ENCODE measurements at regions not wholly inside any gene's neighbourhood (a gene's known extent, or its start where the extent isn't known, plus 50 kb on each side); places are given as distances from the start of the nearest gene placed in this dataset.

DNA sequence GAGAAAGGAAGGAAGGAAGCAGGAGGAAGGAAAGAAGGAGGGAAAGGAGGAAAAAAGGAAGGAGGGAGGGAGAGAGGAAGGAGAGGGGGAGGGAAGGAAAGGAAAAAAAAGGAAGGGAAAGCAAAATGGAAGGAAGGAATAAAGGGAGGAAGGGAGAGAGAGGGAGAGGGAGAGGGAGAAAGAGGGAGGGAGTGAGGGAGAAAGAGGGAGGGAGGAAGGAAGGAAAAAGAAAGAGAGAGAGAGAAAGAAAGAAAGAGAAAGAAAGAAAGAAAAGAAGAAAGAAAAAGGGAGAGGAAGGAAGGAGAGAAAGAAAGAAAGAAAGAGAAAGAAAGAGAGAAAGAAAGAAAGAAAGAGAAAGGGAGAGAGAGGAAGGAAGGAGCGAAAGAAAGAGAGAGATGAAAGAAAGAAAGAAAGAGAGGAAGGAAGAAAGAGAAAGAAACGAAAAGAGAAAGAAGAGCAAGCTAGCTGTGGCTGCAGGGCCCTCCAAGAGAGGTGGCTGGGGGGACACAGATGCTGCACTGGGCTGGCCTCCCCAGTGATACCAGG lies 472.4 kb upstream of the MGMT start:
- no peak for DNase-seq

DNA sequence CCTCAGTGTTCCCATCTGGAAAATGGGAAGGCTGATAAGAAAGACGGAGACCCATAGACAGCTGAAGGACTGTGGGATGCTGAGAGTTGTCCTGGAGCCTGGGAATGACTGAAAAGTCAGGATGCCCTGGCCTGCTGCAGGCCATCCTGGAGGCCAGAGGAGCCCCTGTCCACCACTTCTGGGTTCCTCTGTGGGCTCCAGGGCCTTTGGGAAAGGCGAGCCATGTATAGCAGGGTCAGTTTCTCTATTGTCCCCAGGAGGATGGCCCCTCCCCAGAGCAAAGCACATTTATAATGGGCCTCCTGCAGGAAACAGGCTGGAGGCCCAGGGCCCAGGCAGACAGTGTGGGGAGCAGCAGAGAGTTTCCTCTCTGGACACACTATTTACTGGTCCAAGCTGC lies 471.4 kb upstream of the MGMT start:
- DNase-seq = no peak

DNA sequence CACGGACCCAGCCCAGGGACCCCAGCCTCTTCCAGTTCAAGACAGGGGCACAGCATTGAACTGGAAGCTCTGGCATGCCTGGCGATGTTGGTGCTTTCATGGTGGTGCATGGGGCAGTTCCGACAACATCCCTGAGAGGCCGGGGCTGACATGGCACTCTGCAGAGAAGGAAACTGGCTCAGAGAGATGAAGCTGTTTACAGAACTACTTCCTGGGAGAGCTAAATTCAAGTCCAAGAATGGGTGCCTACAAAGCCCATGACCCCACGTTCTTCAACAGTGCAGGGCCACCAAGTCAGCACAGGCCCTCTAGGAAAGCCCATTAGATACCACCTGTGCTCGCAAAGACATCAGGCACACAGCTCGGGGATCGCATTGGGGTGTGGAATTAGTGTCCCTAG lies 470.9 kb upstream of the MGMT start:
- no peak for DNase-seq

DNA sequence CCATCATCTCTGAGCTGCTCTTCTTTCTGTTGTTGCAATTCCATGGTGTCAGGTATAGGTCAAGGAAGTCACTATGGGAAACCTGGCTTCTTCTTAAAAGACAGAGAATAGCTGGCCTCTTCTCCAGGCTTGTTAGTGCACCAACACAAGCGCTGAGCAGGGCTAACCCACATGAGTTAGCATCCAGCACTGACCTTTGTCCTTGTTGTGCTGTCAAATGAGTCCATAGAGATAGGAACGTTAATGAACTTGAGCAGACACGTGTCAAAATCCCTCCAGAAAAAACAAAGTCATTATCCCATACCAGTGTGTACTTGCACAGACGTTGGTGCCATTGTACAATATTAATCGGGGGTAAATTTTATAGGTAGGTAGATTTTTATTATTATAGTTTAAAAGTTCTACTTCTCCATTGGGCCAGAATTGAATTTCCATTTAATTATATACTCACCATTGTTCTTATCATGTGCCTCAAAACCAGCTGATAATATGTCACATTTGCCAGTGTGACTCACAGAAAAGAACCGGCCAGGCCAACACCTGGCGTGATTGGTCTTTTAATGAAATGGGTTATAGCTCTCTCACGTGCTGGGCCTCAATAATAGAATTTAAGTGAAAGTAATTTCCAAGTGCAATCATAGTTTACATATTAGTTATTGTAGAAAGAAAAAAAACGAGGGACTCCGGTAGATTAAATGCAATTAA lies 468.8 kb upstream of the MGMT start:
- no peak for DNase-seq

DNA sequence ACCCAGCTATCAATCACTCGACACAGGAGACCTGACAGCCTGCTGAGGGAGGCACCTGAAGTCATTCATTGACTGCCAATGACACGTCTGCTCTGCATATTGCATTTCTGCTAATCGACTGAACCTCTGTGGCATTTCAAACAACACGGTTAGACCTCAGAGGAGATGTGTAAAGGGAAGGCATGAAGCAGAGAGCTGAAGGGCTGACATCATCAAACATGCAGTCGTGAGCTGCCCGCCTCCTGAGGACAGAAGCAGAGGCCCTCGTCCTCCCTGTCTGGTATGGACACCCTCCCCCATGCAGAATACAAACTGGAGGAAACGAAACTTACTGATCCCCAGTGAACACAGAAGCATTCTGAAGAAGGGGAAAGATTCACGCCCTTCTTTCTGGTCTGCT lies 462.6 kb upstream of the MGMT start:
- DNase-seq = no peak

DNA sequence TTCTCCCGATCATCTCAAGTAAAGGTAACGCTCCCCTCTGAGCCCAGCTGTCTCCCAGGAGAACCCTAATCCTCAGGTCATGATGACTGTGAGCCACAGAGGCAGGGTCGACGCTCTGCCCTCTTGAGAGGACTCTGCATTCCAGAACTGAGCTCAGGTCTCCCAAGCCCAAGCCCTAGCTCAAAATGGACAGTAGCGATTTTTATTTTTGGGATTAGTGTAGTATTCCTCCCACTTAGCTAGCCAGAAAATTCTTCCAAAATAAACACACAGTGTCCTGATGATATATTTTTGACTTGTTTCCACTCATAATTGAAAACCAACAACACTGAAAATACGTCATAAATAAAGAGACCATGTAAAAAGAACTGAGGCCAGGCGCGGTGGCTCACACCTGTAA lies 462.0 kb upstream of the MGMT start:
- no peak for DNase-seq

DNA sequence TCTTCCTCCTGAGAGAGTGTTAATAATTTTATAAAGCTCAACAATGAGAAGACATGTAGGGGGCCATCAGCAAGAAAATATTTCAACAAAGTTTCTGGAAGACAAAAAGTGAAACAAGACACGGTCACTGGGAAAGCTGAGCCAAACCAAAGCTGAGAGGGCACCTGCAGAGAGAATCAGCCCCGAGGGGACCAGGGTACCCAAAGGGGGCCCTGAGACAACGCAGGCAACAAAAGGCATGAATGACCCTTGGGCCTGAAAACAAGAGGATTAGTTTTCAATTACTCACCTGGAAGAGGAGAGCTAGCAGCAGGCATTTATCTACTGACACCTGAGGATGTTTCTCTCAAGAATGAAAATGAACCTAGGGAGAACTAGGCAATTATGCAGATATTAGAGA lies 461.2 kb upstream of the MGMT start:
- DNase-seq = no peak

DNA sequence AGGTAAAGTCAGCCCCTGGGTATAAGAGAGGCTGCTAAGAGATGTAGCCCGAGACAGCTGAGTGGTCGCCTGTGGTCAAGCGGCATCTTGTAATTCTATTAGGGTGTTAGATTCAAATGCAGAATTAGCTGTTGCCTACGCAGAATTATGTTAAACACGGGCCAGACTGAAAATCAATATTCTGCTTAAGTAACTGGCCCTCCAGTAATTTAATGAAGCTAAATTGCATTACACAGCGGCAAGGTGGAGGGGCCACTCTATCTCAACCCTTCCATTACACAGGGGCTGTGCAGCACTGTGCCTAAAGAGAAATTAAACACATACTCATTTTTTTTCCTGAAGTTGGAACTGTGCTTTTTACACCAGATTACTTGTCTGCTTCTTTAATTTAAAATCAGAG lies 448.5 kb upstream of the MGMT start:
- DNase-seq = no peak

DNA sequence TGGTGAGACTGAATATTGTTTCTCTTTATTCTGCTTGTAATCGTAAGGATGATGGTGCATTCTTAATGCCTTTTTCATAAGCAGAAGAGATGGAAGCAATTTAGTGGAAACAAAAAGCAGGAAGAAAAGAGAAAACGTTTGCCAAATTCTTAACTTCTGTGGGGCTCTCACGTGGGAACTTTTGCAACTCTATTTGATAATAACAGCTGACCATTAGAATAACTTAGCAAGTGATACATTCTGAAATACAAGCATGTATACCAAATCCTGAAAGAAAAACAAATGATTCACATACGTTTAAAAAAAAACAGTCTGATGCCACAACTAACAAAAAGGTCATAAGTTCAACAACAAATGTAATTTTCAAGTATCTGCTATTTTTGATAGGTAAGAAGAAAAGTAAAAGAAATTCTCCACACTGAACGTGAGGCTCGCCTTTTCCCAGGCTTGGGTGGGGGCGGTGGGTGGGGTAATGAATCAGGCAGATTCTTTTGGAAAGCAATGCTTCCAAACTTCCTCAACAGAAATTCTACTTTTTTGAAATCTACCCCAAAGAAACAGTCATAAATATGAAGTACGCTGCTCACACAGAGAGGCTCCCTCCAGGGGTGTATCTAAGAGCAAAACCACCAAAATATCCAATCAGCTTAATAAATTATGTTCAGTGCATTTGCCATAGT lies 446.2 kb upstream of the MGMT start:
- no peak for DNase-seq

DNA sequence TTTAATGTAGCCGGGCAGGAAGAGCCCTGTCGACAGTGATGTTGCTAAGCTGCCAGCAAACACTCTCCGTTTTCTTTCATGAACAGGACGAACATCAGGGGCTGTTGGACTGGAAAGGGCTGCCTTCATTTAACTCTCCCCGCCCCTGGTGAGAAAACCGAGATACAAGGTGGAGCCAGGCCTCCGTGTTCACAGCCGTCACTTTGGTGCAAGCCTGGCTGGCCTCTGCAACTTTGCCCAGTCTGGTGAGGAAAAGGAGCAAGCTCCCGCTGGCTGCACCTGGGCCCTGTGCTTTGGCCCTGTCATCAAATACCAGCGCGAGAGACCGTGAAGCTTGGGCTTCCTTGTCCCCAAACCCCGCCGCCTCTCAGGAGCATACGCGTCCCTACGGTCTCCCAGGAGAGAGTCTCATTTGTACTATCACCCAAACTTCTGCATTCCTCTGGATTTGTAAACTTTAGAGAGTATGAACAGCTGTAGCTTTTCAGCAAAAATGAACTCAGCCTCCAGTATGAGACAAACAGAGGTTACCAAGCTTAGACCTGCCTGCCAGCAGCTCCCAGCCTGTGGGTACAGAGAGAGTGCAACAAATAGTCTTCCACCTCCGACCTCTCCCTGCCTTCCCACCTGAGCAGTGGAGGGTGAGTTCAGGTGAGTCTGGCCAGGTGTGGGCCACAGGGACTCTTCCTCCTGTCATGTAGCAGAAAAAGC lies 445.3 kb upstream of the MGMT start:
- no peak for DNase-seq

DNA sequence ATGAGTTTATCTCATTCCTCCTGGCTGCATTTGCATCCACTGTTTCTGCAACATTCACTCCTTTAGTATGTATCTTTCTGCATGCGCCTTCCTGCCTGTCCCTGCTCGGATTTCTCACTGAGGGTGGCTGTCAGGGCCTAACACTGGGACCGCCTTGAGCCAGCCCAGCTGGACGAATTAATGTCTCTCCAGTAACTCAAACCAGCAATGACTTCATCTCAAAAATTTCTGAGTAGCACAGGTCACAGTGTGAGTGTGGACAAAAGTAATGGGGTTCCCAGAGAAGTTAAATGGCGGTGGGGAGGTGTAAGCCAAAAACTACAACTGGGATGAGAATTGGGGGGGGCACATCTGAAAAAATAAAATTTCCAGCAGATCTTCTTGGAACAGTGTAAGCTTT lies 444.0 kb upstream of the MGMT start:
- DNase-seq = no peak

DNA sequence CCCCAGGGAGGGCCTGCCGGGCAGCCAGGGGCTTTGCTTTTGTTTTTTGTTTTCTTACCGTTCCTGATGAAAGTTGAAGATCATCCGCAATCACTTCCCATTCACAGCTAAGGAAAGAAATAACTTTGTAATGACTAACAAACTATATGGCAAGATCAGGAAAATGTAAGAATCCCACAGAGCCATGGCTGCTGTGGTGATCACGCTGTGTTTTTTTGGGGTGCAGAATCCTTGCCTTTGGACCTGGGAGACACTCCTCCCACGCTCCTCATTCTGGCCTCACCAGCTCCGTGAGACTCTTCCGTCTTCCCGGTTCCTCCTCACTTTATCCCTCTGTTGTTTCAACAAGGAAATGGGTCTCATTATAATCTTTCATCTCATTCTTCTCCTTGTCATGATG lies 443.0 kb upstream of the MGMT start:
- no peak for DNase-seq

DNA sequence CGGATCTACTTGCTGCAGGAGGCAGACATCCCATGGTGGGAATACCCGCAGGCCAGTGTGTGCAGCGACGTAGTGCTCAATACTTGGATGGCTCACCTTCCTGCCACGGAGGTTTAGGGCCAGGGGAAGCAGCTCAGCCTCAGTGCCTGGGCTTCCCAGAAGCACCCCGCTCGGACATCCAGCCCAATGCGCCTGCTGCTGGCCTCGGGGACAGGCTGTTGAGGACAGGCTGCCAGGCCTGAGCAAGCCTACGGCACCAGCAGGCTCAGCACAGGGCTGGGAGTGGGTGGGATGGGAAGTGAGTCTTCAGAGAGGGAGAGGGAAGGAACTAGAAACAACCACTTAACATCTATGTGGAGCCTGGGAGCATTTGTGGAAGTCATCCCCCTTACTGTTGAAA lies 441.3 kb upstream of the MGMT start:
- DNase-seq = no peak

DNA sequence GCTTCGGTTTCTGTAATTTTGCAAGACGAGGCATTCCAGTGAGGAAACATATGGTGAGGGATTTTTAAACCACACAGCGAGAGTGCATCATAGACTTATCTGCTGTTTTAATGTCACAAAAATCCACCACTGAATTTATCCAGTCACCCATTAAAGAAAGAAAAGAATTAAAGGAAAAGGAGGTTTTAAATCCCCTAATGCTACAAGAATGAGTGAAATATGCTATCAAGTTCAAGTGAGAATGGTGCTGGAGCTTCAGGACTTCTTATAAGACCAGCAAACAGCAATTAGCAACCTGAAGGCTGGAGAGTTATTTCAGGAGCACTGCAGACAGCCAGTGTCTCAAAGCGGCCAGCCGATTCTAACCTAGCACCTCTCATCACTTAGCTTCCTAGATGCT lies 439.1 kb upstream of the MGMT start:
- DNase-seq = no peak

DNA sequence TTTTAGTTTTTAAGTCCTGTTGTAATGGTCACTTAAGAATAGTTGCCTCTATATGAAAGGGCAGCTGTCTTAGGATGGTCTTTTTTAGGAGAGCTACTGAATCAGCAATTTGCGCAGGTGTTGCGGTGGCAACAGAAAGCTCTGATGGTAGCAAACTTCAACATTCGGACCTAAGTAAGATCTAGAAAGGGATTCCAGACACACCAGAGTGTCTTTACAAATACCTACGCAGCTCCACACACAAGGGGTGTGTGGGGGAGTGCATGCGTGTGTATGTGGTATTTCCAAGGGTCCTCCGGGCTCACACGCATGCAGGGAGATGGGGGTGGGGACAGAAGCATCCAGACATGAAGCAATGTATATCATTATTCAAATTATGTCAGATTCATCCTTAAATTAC lies 438.6 kb upstream of the MGMT start:
- no peak for DNase-seq

DNA sequence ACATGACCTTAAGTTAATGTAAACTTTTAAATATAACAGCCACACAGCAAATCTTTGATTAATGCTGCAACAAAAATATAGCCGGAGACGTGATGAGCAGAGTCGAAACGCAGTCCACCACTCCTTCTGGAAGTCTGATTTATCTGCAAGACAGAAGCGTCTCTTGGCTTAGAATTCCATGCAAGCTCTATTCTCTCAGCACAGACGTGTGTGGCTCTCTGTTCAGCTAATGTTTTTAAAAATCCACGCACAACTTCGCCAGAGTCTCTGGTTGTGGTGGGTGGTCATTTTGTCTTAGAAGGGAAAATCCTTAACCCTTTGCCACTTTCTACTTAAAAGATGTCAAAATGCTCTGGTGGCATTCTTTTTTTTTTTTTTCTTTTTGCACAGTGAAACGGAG lies 438.0 kb upstream of the MGMT start:
- no peak for DNase-seq

DNA sequence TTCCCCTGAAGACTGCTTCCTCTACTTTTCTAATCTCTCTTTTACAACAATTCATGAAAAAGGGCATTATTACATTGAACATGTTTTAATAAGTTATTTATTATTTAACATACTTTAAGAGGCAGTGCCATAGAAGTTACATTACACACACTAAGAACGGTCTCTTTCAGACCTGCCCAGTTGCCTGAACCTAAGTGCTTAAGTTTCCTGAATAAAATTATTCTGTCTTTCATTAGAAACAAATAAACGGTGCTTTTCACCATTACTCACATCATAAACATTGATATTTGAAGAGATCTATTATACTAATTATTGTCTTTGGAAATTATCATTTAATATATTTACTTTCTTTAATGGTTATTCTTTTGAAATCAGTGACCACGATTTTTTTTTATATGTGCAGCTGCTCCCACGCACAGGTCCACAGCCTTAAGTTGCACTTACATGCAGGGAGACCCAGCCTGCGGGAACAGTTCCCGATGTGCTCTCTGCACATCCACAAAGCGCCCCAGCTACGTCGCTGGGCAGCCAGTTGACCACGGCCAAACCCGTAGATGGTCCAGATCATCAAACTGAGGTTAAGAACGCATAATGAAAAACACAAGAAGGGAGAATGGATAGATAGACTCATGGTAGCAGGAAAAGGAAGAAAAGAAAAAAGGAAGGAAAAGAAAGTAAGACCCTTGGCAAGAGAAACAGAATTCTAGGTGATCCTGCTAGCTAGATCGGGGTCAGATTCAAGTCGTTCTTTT lies 437.0 kb upstream of the MGMT start:
- DNase-seq = peak; percentile 12

DNA sequence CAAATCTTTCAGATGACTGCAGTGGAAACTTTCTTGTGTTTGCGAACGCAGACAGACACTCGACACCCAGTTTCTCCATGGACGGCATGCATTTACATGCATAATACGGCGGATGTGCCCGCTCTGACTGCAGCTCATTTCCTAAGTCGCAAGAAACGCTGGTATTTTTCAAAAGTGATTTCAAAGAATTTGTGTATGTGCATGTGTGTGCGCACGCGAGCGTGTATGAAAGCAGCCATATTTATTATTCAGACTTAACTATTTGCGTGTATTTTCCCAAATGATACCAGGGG lies 436.5 kb upstream of the MGMT start:
- DNase-seq = peak; percentile 12

DNA sequence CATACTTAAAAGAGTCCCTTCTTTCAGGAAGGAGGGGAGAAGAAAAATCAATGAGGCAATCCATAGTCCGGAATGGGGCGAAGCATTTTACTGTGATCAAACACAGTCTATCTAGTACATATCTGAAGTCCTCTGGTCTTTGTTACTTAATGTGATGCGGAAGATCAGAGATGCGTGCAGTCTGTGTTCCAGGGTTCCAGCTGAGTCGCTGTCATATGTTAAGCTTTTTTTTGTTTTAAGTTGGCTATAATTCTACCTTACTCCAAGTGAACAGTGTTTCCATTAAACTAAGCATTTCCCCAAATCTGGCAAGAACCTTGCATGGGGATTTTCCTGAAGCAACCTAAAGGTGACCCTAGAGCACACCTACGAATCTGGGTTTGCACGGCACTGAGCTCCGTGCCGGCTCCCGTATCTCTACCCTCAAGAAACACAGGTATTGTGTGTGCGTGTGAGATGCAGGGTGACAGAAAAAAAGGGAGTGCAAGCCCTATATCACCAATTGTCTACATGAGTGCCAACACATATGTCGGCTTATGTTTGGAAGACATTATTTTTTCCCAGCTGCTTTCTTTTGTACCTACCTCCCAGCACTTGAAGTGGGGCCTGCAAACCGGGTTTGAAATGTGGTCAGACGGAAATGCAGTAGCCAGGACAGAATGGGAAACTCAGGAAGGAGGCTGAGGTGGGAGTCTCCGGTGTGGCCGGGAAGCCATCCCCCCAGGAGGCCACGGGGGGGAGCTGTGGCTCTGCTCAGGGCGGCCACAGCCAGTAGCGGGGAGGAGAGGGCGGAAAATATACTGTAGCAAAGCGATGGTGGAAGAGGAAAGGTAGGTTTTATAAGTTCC lies 435.8 kb upstream of the MGMT start:
- DNase-seq = peak; percentile 62

DNA sequence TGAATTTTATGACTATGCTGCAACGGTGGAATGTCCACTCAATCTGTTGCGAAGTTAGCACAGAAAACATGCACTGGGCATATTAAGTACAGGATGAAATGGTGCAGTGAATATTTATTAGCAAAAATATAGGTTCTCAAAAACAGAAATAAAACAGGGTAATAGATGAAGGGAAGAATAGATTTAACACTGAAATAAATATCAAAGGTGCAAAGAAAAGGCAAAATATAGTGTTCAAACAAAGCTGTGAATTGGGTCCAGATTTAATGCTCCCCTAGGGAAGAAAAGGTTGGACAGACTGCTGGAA lies 435.2 kb upstream of the MGMT start:
- DNase-seq = no peak

DNA sequence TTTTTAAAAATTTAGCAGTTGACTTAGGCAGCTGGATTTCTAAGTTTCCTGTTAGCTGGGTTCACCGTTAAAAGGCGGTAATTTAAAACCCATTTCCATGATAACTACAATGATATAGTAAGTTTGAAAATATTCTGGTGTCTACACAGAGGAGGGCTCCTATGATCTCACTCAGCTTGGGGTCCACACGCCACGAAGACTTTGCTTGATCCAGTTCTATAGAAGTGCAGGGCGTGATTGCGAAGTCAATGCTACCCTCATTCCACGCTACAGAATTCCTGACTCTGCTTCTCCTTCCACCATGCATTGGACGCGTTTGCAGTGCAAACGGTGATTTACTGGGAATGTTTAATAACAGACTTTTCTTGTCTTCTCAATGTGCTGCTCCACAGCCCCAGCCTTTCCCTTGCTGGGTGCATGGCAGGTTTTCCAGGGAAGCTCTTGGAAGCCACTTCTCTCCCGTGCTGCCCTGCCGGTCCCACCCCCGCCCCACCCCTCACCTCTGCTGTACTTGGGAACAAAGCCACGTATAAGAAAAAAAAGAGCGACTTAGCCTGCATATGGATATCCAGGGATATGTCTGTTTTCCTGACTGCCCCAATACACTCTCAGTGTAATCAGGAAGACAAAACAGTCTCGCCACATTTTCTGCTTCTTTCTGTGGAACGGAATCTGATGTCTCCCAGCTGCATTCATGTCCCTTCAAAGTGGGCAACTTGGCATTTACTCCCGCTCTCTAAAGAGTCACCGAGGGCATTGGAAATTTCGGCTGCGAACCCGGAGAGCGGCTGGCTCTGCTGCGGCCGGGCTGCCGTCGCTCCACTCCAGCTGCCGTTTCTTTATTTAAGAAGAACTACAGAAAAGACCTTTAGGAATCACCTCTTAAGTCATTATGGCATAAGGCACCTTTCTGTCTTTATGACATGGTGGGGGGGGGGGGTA lies 434.4 kb upstream of the MGMT start:
- DNase-seq = no peak

DNA sequence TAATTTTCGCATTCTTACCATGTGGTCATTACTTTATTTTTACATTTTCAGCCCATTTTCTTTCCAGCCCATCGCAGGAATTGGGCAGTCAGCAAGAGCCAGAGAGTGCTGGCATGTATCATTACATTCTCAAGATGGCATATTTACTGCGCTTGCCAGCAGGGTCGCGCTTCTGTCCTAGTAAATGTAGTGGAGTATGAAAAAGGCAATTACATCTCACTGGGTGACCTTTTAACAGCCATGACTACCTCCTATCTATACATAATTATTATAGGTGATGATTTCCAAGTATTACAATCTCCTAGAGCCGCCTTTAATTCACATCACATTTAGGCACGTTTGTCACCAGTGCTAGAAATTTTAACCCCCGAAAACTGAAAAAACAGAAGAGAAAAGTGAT lies 433.7 kb upstream of the MGMT start:
- no peak for DNase-seq

All from NCI-H1105 treated with DMSO at 0.1 percent for 48 hours (cell line).